AG10803 (cell line): ENCODE measurements at regions not wholly inside any gene's neighbourhood (a gene's known extent, or its start where the extent isn't known, plus 50 kb on each side); places are given as distances from the start of the nearest gene placed in this dataset.
"Not testable (repeated sequence)": the region's sequence is repeated elsewhere in the genome, so short reads cannot be mapped to it uniquely, and the experiment has no call there.

Source experiments
- DNase-seq: peaks from one replicate; pipeline ENCODE4 v3.0.0; 2010; ENCODE audit warnings: low read depth
- H3K4me3 ChIP-seq: 2 replicates; pipeline ENCODE4 v1.5.1; 2011; ENCODE audit warnings: mild to moderate bottlenecking, low read length, control low read depth
- TF ChIP-seq, protein P1 (sequence below): conservative IDR thresholded peaks from 2 replicates; pipeline ENCODE4 v1.5.1; 2011; ENCODE audit warnings: mild to moderate bottlenecking, low read length, control low read depth, inconsistent platforms

DNA sequence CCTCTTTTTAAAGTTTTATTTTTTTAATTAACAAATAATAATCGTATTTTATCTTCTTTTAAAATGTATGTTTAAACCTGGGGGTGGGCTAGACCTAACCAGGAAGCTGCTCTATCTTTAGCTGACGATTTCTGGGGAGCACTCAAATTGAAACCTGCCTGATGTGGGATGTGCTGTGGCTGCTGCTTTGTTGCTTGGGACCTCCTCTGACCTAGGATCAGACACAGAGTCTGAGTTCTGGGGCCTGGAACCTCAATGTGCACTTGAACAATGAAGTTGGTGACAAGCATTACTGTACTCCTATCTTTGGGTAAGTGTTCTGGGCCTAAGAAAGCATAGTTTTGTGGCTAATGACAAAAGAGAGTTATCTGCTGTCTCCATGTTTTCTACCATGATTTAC, 386.7 kb downstream of the DAD1 start:
- H3K4me3 ChIP-seq, result no peak overlapping the region
- no peak for DNase-seq
- TF ChIP-seq, protein P1, sequence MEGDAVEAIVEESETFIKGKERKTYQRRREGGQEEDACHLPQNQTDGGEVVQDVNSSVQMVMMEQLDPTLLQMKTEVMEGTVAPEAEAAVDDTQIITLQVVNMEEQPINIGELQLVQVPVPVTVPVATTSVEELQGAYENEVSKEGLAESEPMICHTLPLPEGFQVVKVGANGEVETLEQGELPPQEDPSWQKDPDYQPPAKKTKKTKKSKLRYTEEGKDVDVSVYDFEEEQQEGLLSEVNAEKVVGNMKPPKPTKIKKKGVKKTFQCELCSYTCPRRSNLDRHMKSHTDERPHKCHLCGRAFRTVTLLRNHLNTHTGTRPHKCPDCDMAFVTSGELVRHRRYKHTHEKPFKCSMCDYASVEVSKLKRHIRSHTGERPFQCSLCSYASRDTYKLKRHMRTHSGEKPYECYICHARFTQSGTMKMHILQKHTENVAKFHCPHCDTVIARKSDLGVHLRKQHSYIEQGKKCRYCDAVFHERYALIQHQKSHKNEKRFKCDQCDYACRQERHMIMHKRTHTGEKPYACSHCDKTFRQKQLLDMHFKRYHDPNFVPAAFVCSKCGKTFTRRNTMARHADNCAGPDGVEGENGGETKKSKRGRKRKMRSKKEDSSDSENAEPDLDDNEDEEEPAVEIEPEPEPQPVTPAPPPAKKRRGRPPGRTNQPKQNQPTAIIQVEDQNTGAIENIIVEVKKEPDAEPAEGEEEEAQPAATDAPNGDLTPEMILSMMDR, result no peak

DNA sequence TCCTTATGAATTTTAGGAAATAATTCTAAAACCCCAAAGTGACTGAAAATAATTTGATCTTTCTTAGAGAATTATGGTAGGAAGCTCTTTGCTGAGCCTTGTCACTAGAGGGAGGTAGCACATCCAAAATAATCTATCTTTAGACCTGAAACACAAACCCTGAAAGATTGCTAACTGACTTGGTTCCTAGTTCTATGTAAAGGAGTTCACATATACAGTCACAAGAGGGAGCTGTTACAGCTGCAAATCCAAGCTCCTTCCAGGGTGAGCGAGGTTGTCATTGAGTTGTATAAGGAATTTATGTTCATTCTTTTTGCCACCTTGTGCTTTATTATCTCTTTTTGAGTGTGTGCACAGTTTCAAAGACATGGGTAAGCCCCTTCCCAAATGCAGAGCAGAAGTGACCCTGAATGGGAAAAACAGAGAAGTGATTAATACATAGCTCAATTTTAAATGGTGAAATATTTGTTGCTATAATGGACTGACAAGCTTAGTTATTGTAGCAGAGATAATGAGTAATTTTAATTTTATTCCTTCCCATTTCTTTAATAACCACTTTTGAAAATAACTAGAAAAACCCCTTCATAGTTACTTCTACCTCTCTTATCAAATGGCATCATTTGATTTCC, 387.9 kb downstream of the DAD1 start:
- TF ChIP-seq, protein P1, result peak; percentile 63
- no peak overlapping the region for H3K4me3 ChIP-seq
- DNase-seq, result peak; percentile 40

DNA sequence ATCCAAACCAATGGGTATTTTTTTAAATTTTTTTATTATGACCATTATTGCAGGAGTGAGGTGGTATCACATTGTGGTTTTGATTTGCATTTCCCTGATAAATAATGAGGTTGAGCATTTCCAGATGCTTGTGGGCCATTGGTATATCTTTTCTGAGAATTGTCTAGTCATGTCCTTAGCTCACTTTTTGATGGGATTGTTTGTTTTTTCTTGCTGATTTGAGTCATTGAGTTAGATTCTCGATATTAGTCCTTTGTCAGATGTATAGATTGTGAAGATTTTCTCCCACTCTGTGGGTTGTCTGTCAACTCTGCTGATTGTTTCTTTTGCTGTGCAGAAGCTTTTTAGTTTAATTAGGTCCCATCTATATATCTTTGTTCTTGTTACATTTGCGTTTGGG, 388.9 kb downstream of the DAD1 start:
- DNase-seq, H3K4me3 ChIP-seq: not testable (repeated sequence)

DNA sequence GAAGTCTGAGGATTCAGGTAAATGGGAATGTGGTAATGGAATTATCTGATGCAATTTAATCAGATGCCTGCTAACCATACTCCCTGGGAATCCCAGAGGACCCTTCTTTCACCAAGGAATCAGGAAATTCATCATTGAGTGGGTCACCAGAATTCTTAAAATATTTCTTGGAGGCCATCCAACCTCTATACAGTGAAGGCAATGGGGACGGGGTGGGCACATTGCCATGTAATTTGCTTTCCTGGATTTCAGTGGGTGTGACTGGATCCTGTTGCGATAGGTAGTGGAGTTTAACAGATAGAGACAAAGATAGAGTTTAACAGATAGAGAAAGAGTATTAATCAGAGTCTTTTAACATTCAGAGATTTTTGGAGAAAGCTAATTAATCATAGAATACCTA, 394.4 kb downstream of the DAD1 start:
- no peak for DNase-seq
- TF ChIP-seq, protein P1, result no peak
- H3K4me3 ChIP-seq, result no peak overlapping the region

DNA sequence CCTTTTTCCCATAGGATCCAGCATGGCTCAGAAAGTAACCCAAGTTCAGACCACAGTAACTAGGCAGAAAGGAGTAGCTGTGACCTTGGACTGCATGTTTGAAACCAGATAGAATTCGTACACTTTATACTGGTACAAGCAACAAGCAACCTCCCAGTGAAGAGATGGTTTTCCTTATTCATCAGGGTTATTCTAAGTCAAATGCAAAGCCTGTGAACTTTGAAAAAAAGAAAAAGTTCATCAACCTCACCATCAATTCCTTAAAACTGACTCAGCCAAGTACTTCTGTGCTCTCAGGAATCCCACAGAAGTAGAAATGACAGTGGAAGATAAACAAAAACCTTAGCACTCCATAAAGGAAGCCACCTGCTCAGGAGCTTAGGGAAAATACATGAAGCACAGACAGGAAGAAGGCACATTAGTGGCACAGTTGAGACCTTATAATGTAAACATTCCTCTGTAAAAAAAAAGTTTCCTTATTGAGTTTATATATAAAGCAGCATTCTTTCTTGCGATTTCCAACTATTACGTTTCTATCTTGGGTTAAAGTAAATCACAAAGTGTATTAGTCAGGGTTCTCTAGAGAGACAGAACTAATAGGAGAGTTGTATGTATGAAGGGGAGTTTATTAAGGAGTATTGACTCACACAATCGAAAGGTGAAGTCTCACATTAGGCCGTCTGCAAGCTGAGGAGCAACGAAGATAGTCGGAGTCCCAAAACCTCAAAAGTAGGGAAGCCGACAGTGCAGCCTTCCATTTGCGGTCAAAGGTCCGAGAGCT, 398.4 kb downstream of the DAD1 start:
- no peak for DNase-seq
- TF ChIP-seq, protein P1, result no peak
- H3K4me3 ChIP-seq, result no peak overlapping the region

DNA sequence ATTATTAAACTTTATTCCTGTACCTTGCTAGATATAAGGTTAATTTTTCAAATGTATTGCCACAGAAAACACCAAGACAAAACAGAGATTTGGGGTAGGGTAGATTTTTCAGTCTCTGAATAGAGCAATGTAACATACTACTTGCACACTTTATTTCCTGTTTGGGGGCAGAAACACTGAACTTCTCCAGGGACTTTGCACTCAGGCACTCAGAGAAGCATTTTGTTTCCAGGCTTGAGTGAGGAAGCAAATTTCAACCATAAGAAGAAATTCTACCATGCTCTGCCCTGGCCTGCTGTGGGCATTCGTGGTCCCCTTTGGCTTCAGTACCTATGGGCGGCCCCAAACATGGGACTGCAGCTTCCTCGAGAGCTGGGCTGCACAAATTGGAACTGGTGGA, 399.1 kb downstream of the DAD1 start:
- TF ChIP-seq, protein P1, result no peak
- H3K4me3 ChIP-seq, result no peak overlapping the region
- no peak for DNase-seq

DNA sequence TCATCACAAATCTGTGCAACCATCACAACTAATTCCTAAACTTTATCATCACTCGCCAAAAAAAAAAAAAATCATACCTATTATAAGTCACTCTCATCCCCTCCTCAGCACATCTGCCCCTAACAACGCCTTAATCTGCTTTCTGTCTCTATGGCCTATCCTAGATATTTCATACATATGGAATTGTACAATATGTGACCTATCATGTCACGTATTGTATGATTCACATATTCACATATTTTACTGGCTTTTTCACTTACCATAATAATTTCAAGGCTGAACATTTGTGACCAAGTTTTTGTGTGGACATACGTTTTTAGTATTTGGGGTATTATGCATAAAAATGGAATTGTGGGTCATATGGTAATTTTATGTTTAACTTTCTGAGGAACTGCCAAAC, 400.7 kb downstream of the DAD1 start:
- no peak for DNase-seq
- TF ChIP-seq, protein P1, result no peak
- no peak overlapping the region for H3K4me3 ChIP-seq
